ENCODE measurements at regions not wholly inside any gene's neighbourhood (a gene's known extent, or its start where the extent isn't known, plus 50 kb on each side); places are given as distances from the start of the nearest gene placed in this dataset.
"Not testable (repeated sequence)": the region's sequence is repeated elsewhere in the genome, so short reads cannot be mapped to it uniquely, and the experiment has no call there.

- no peak for DNase-seq
Observed at GRCh38 chr4:189124149-189124758, 816.4 kb upstream of the FRG1 start.

- DNase-seq: no peak
Observed at GRCh38 chr4:189124791-189125190, 815.9 kb upstream of the FRG1 start.

- DNase-seq: no peak
Observed at GRCh38 chr4:189126040-189126439, 814.6 kb upstream of the FRG1 start.

- no peak for DNase-seq
Observed at GRCh38 chr4:189128341-189128740, 812.3 kb upstream of the FRG1 start.

- DNase-seq: no peak
Observed at GRCh38 chr4:189129044-189129694, 811.5 kb upstream of the FRG1 start.

- DNase-seq: no peak
Observed at GRCh38 chr4:189131118-189131517, 809.6 kb upstream of the FRG1 start.

- no peak for DNase-seq
Observed at GRCh38 chr4:189136462-189136861, 804.2 kb upstream of the FRG1 start.

- no peak for DNase-seq
Observed at GRCh38 chr4:189143263-189143952, 797.3 kb upstream of the FRG1 start.

- DNase-seq: no peak
Observed at GRCh38 chr4:189147005-189147929, 793.4 kb upstream of the FRG1 start.

GRCh38 chr4:189155083-189155482, 785.6 kb upstream of the FRG1 start:
- DNase-seq: not testable (repeated sequence)

GRCh38 chr4:189162073-189162789, 778.4 kb upstream of the FRG1 start:
- no peak for DNase-seq

- no peak for DNase-seq
Observed at GRCh38 chr4:189162888-189163287, 777.8 kb upstream of the FRG1 start.

- no peak for DNase-seq
Observed at GRCh38 chr4:189176002-189176401, 764.7 kb upstream of the FRG1 start.

GRCh38 chr4:189177130-189177529, 763.5 kb upstream of the FRG1 start:
- DNase-seq: no peak

- no peak for DNase-seq
Observed at GRCh38 chr4:189178125-189178746, 762.4 kb upstream of the FRG1 start.

- DNase-seq: no peak
Observed at GRCh38 chr4:189185810-189186432, 754.8 kb upstream of the FRG1 start.

GRCh38 chr4:189187531-189188052, 753.1 kb upstream of the FRG1 start:
- no peak for DNase-seq

- DNase-seq: no peak
Observed at GRCh38 chr4:189198624-189199023, 742.0 kb upstream of the FRG1 start.

GRCh38 chr4:189200353-189200752, 740.3 kb upstream of the FRG1 start:
- no peak for DNase-seq

- DNase-seq: no peak
Observed at GRCh38 chr4:189202182-189202868, 738.3 kb upstream of the FRG1 start.

- DNase-seq: no peak
Observed at GRCh38 chr4:189202869-189203271, 737.8 kb upstream of the FRG1 start.

Data from NCI-H446 treated with DMSO at 0.1 percent for 48 hours (cell line).